ENCODE measurements at regions not wholly inside any gene's neighbourhood (a gene's known extent, or its start where the extent isn't known, plus 50 kb on each side); places are given as distances from the start of the nearest gene placed in this dataset.

- TF ChIP-seq CTCF (IDR thresholded peaks at IDR 0.05) (no peak), EZH2 (IDR thresholded peaks at IDR 0.05; ENCODE audit: borderline replicate concordance, insufficient read depth, low read depth, low read length, poor library complexity, severe bottlenecking) (no peak)
- Histone ChIP-seq H3K27ac (ENCODE audit: low read length in 2 of 2) (no peak overlapping the region), H3K4me2 (replicated peaks; ENCODE audit: low read depth, low read length, poor library complexity, severe bottlenecking) (no peak overlapping the region), H3K36me3 (replicated peaks in 1 of 2; ENCODE audit: control extremely low read depth in 1 of 2, control insufficient read depth in 1 of 2, extremely low read depth in 1 of 2, insufficient read depth in 2 of 2, low read length in 1 of 2) (no peaks in the 10 kb centered on the region), H3K4me3 (ENCODE audit: control extremely low read depth in 1 of 5, extremely low read depth in 1 of 5, insufficient read depth in 1 of 5, low read depth in 2 of 5, low read length in 4 of 5) (no peak overlapping the region), H3K4me1 (ENCODE audit: control insufficient read depth in 2 of 2, insufficient read depth in 2 of 2, low read length in 2 of 2) (no peaks in the 10 kb centered on the region), H3K9ac (ENCODE audit: low read length) (no peak overlapping the region), H4K20me1 (ENCODE audit: control insufficient read depth, insufficient read depth, low read length, poor library complexity, severe bottlenecking) (no peaks in the 10 kb centered on the region), H2AFZ (ENCODE audit: insufficient read depth, low read depth, low read length, poor library complexity, severe bottlenecking) (no peak overlapping the region), H3K27me3 (replicated peaks in 1 of 4; ENCODE audit: control extremely low read depth in 1 of 4, control insufficient read depth in 3 of 4, insufficient read depth in 4 of 4, low read length in 3 of 4) (no peaks in the 10 kb centered on the region), H3K9me3 (ENCODE audit: control extremely low read depth in 1 of 3, control insufficient read depth in 2 of 3, insufficient read depth in 1 of 3, low read length in 2 of 3) (no peaks in the 10 kb centered on the region), H3K79me2 (ENCODE audit: control insufficient read depth, insufficient read depth, low read length) (no peaks in the 10 kb centered on the region)
- ATAC-seq (ENCODE audit: low read depth) (no peak), DNase-seq (no peak)
- POLR2A ChIA-PET = no interaction called here
- Mint-ChIP-seq H3K9me3 (ENCODE audit: insufficient read depth) (no peaks in the 10 kb centered on the region), H3K4me1 (no peaks in the 10 kb centered on the region), H3K27me3 (no peaks in the 10 kb centered on the region), H3K4me3 (no peak overlapping the region), H3K27ac (no peak overlapping the region)
- CTCF ChIA-PET = no interaction called here
- 90% methylated on average over 2 of the region's 7 CpGs for WGBS (ENCODE audit: insufficient coverage)
- intact Hi-C loops (cut with micrococcal nuclease) = no loop called here
Observed at GRCh38 chr11:98194611-98195010, 826.1 kb upstream of the CNTN5 start.

- no peaks in the 10 kb centered on the region for H3K27me3 Mint-ChIP-seq
- no peak for DNase-seq
- H3K27ac Mint-ChIP-seq = no peak overlapping the region
- Histone ChIP-seq H3K9ac (ENCODE audit: low read length) (no peak overlapping the region), H2AFZ (ENCODE audit: insufficient read depth, low read depth, low read length, poor library complexity, severe bottlenecking) (no peak overlapping the region), H3K36me3 (replicated peaks in 1 of 2; ENCODE audit: control extremely low read depth in 1 of 2, control insufficient read depth in 1 of 2, extremely low read depth in 1 of 2, insufficient read depth in 2 of 2, low read length in 1 of 2) (no peaks in the 10 kb centered on the region), H3K4me3 (ENCODE audit: control extremely low read depth in 1 of 5, extremely low read depth in 1 of 5, insufficient read depth in 1 of 5, low read depth in 2 of 5, low read length in 4 of 5) (no peak overlapping the region), H3K79me2 (ENCODE audit: control insufficient read depth, insufficient read depth, low read length) (no peaks in the 10 kb centered on the region), H3K9me3 (ENCODE audit: control extremely low read depth in 1 of 3, control insufficient read depth in 2 of 3, insufficient read depth in 1 of 3, low read length in 2 of 3) (no peaks in the 10 kb centered on the region), H4K20me1 (ENCODE audit: control insufficient read depth, insufficient read depth, low read length, poor library complexity, severe bottlenecking) (no peaks in the 10 kb centered on the region), H3K4me1 (ENCODE audit: control insufficient read depth in 2 of 2, insufficient read depth in 2 of 2, low read length in 2 of 2) (no peaks in the 10 kb centered on the region), H3K27ac (ENCODE audit: low read length in 2 of 2) (no peak overlapping the region), H3K27me3 (replicated peaks in 1 of 4; ENCODE audit: control extremely low read depth in 1 of 4, control insufficient read depth in 3 of 4, insufficient read depth in 4 of 4, low read length in 3 of 4) (no peaks in the 10 kb centered on the region), H3K4me2 (replicated peaks; ENCODE audit: low read depth, low read length, poor library complexity, severe bottlenecking) (no peak overlapping the region)
- intact Hi-C loops (cut with micrococcal nuclease) = no loop called here
- TF ChIP-seq EZH2 (IDR thresholded peaks at IDR 0.05; ENCODE audit: borderline replicate concordance, insufficient read depth, low read depth, low read length, poor library complexity, severe bottlenecking) = no peak
- no CpG with 5 or more reads among the region's 1 CpG for WGBS (ENCODE audit: insufficient coverage)
- H3K4me1 Mint-ChIP-seq = no peaks in the 10 kb centered on the region
- no peak for ATAC-seq (ENCODE audit: low read depth)
- POLR2A ChIA-PET = no interaction called here
- H3K4me3 Mint-ChIP-seq = no peak overlapping the region
- CTCF ChIA-PET = no interaction called here
- H3K9me3 Mint-ChIP-seq (ENCODE audit: insufficient read depth) = no peaks in the 10 kb centered on the region
Observed at GRCh38 chr11:98195300-98195699, 825.4 kb upstream of the CNTN5 start.
